Brain microvascular endothelial cell (primary cell): ENCODE measurements at regions not wholly inside any gene's neighbourhood (a gene's known extent, or its start where the extent isn't known, plus 50 kb on each side); places are given as distances from the start of the nearest gene placed in this dataset.
"Not testable (repeated sequence)": the region's sequence is repeated elsewhere in the genome, so short reads cannot be mapped to it uniquely, and the experiment has no call there.

ENCODE experiments used
- DNase-seq: peaks from one replicate; pipeline ENCODE4 v3.0.0-alpha.2; 2020
- H3K27ac ChIP-seq: fragments of 250-450 bp; sonication (Bioruptor Pico); 2 replicates; pipeline ENCODE4 v1.5.1; 2020; ENCODE audit warnings: mild to moderate bottlenecking, moderate library complexity
- H3K27me3 ChIP-seq: fragments of 250-450 bp; sonication (Bioruptor Pico); replicated peaks from 2 replicates; pipeline ENCODE4 v1.5.1; 2020; ENCODE audit warnings: mild to moderate bottlenecking
- H3K36me3 ChIP-seq: fragments of 250-450 bp; sonication (Bioruptor Pico); replicated peaks from 2 replicates; pipeline ENCODE4 v1.5.1; 2020; ENCODE audit warnings: mild to moderate bottlenecking
- H3K4me3 ChIP-seq: 2 replicates; pipeline ENCODE4 v1.5.1; 2011; ENCODE audit warnings: low read depth, mild to moderate bottlenecking, control low read depth, low read length, moderate library complexity
- CTCF ChIP-seq: IDR thresholded peaks from 2 replicates; pipeline ENCODE4 v1.5.1; 2011; ENCODE audit warnings: low read depth, mild to moderate bottlenecking, moderate library complexity, low read length, control low read depth, inconsistent platforms; ENCODE audit errors: missing control alignments
- in situ Hi-C: cut with HindIII; loops from 2 replicates; pipeline ENCODE4 v1.10.0; 2017; ENCODE audit warnings: low sequenced_read_pairs, low pct_ligation_motif_present

DNA sequence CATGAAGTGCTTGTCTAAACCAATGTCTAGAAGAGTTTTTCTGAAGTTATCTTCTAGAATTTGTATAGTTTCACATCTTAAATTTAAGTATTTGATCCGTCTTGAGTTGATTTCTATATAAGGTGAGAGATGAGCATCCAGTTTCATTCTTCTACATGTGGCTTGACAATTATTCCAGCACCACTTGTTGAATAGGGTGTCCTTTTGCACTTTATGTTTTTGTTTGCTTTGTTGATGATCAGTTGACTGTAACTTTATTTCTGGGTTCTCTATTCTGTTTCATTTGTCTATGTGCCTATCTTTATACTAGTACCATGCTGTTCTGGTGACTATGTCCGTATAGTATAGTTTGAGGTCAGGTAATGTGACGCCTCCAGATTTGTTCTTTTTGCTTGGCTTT, 426.6 kb upstream of the CHRM2 start:
- Histone ChIP-seq H3K36me3 (no peaks in the 10 kb centered on the region), H3K27me3 (no peaks in the 10 kb centered on the region), H3K27ac (no peak overlapping the region), H3K4me3 (no peak overlapping the region)
- DNase-seq: no peak
- no peak for TF ChIP-seq CTCF
- in situ Hi-C loops: no loop called here

DNA sequence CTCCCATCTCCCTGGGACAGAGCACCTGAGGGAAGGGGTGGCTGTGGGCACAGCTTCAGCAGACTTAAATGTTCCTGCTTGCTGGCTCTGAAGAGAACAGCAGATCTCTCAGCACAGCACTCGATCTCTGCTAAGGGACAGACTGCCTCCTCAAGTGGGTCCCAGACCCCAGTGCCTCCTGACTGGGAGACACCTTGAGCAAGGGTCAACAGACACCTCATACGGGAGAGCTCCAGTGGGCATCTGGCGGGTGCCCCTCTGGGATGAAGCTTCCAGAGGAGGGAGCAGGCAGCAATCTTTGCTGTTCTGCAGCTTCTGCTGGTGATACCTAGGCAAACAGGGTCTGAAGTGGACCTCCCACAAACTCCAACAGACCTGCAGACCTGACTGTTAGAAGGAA, 436.7 kb upstream of the CHRM2 start:
- DNase-seq, H3K36me3 ChIP-seq, H3K27me3 ChIP-seq, H3K27ac ChIP-seq, in situ Hi-C loops, H3K4me3 ChIP-seq: not testable (repeated sequence)

GRCh38 chr7:136424058-136424457, 444.4 kb upstream of the CHRM2 start:
- TF ChIP-seq CTCF: no peak
- H3K4me3 ChIP-seq: no peak overlapping the region
- no peaks in the 10 kb centered on the region for H3K27me3 ChIP-seq
- H3K27ac ChIP-seq: no peak overlapping the region
- no peaks in the 10 kb centered on the region for H3K36me3 ChIP-seq
- in situ Hi-C loops: no loop called here
- DNase-seq: no peak

GRCh38 chr7:136419740-136420139, 442.6 kb upstream of the MTPN start:
- H3K27ac ChIP-seq, H3K36me3 ChIP-seq, H3K4me3 ChIP-seq, in situ Hi-C loops, DNase-seq, H3K27me3 ChIP-seq: not testable (repeated sequence)

DNA sequence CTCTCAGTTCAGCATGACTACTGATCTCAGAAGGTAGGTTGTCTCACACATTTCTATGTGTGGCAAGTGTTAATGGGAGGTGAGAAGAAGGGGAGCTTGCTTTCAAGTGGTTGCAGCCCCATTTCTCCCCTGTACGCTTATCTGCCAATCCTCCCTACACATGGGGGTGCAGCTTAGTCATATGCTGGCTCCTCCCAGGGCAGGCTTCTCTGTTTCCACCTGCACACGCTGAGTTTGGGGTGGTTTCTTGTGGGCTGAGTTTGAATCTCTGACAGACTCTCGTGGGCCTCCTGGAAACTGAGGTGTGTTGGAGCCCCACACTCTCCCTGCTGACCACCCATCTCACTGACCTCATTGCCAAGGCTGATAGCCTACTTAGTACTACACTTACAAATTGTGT, 435.8 kb upstream of the MTPN start:
- no peak for DNase-seq
- in situ Hi-C loops: no loop called here
- H3K27me3 ChIP-seq: no peaks in the 10 kb centered on the region
- no peak for TF ChIP-seq CTCF
- H3K36me3 ChIP-seq: no peaks in the 10 kb centered on the region
- H3K27ac ChIP-seq: no peak overlapping the region
- no peak overlapping the region for H3K4me3 ChIP-seq

DNA sequence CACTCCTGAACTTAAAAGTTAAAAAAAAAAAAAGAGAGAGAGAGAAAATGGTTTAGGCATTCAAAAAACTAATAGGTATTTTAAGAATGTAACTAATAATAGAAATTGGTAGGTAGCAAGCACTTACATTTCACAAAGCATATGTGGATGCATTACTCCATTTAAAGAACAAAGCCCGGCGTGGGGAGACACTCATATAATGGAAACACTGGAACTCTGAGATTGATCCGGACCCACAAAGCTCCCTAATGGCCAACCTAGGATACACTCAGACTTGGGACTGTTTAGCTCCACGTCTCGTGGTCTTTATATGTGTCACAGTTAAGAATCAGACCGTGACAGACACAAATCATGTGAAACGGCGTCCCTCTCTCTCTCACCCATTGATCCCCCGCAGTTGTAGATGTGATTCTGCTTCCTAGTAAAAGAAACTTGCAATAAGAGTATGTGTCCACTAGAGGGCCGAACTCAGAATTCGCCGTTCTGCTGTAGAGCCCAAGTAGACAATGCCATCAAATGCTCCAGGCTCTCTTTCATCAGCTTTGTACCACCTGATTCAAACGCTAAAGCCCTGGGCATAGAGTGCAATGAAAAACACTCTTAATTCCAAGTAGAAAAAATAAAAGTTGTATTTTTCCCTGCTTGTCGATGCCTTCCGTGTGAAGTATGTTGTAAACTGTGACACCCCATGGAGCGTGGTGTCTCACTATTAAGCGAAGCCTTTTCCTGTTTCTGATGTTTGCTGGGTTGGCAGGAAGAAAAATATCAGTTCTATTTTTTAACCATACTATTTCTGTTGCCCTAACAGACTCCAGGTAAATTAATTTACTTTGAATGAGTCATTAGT, 429.0 kb upstream of the MTPN start:
- no peaks in the 10 kb centered on the region for H3K27me3 ChIP-seq
- in situ Hi-C loops: no loop called here
- DNase-seq: peak; percentile 63
- H3K36me3 ChIP-seq: no peaks in the 10 kb centered on the region
- no peak overlapping the region for H3K27ac ChIP-seq
- H3K4me3 ChIP-seq: peak overlapping the region; percentile 23
- TF ChIP-seq CTCF: peak; percentile 81

- no peak overlapping the region for H3K27ac ChIP-seq
- H3K27me3 ChIP-seq: no peaks in the 10 kb centered on the region
- no peaks in the 10 kb centered on the region for H3K36me3 ChIP-seq
- H3K4me3 ChIP-seq: no peak overlapping the region
- in situ Hi-C loops: no loop called here
- DNase-seq: no peak
- no peak for TF ChIP-seq CTCF
These were observed 426.4 kb upstream of the MTPN start for GRCh38 chr7:136403591-136403990.
